OCI-LY7 (cell line): ENCODE measurements at regions not wholly inside any gene's neighbourhood (a gene's known extent, or its start where the extent isn't known, plus 50 kb on each side); places are given as distances from the start of the nearest gene placed in this dataset.

Source experiments
- BruUV-seq: library from RNA; stranded (reverse); fragments of 400-500 nt; replicated peaks from 2 replicates; lab custom pipeline; 2021; lab: Mats Ljungman, UMichigan
- CTCF ChIA-PET: fragments of 300-600 bp; sonication (Branson Sonifier 250); formaldehyde crosslinking; loops from one replicate; lab custom pipeline; 2022; ENCODE audit warnings: antibody characterized with exemption; ENCODE audit not compliant: unreplicated experiment; lab: Charles Lee
- POLR2A ChIA-PET: fragments of 300-600 bp; sonication (Branson Sonifier 250); formaldehyde crosslinking; loops from one replicate; lab custom pipeline; 2022; ENCODE audit warnings: antibody characterized with exemption; lab: Charles Lee
- DNase-seq: peaks from one replicate; pipeline ENCODE4 v3.0.0-alpha.2; 2015; ENCODE audit warnings: low spot score
- H2AFZ ChIP-seq: fragments of 200-600 bp; sonication (generic), shearing (Covaris generic); 2 replicates; pipeline ENCODE4 v1.6.1; 2014; ENCODE audit warnings: mild to moderate bottlenecking, antibody characterized with exemption, low read length, moderate library complexity
- H3K27ac ChIP-seq: fragments of 200-600 bp; sonication (generic); 2 replicates; pipeline ENCODE4 v1.5.1; 2014; ENCODE audit warnings: mixed run types, low read depth, mild to moderate bottlenecking, moderate library complexity, low read length, inconsistent platforms; ENCODE audit not compliant: poor library complexity, severe bottlenecking
- H3K36me3 ChIP-seq: fragments of 200-600 bp; sonication (generic); 2 replicates; pipeline ENCODE4 v1.6.1; 2014; ENCODE audit warnings: mild to moderate bottlenecking, antibody characterized with exemption, low read length, moderate library complexity, mixed read lengths; ENCODE audit not compliant: insufficient read depth
- H3K4me1 ChIP-seq: fragments of 200-600 bp; sonication (generic); 2 replicates; pipeline ENCODE4 v1.5.1; 2014; ENCODE audit warnings: mild to moderate bottlenecking, low read length; ENCODE audit not compliant: insufficient read depth, poor library complexity, severe bottlenecking
- H3K4me2 ChIP-seq: fragments of 200-600 bp; sonication (generic); 2 replicates; pipeline ENCODE4 v1.6.1; 2014; ENCODE audit warnings: mild to moderate bottlenecking, low read length
- H3K4me3 ChIP-seq: fragments of 200-600 bp; sonication (generic); 2 replicates; pipeline ENCODE4 v1.5.1; 2014; ENCODE audit warnings: mild to moderate bottlenecking, low read depth, low read length; ENCODE audit not compliant: poor library complexity, severe bottlenecking
- H3K79me2 ChIP-seq: fragments of 200-600 bp; sonication (generic); 2 replicates; pipeline ENCODE4 v1.6.1; 2016; ENCODE audit warnings: low read depth, mild to moderate bottlenecking, low read length, moderate library complexity, mixed read lengths; ENCODE audit not compliant: insufficient read depth
- H3K9me2 ChIP-seq: fragments of 200-600 bp; sonication (generic); 2 replicates; pipeline ENCODE4 v1.6.1; 2016; ENCODE audit warnings: mild to moderate bottlenecking, low read length, mixed read lengths; ENCODE audit not compliant: insufficient read depth
- H3K9me3 ChIP-seq: fragments of 200-600 bp; sonication (generic); 2 replicates; pipeline ENCODE4 v1.6.1; 2014; ENCODE audit warnings: mild to moderate bottlenecking, mixed run types, low read length, mixed read lengths
- H4K20me1 ChIP-seq: fragments of 200-600 bp; sonication (generic); 2 replicates; pipeline ENCODE4 v1.6.1; 2014; ENCODE audit warnings: mild to moderate bottlenecking, antibody characterized with exemption, low read length, moderate library complexity, mixed read lengths; ENCODE audit not compliant: insufficient read depth
- CTCF ChIP-seq: fragments of 200-600 bp; sonication (generic); conservative IDR thresholded peaks from 2 replicates; pipeline ENCODE4 v1.5.1; 2014; ENCODE audit warnings: mild to moderate bottlenecking, antibody characterized with exemption, low read length, moderate library complexity, mixed read lengths
- EZH2phosphoT487 ChIP-seq: fragments of 200-600 bp; sonication (generic); IDR thresholded peaks from 2 replicates; pipeline ENCODE4 v1.6.1; 2018; ENCODE audit warnings: low read depth, borderline replicate concordance, mild to moderate bottlenecking, mixed run types, antibody characterized with exemption, low read length, moderate library complexity, mixed read lengths
- intact Hi-C: fragments of 100-400 bp; cut with micrococcal nuclease; formaldehyde crosslinking; loops from one replicate; pipeline ENCODE4 v1.10.0; 2022; ENCODE audit not compliant: unreplicated experiment

GRCh38 chr5:3353561-3353960 lies 242.1 kb upstream of the IRX1 start:
- Histone ChIP-seq H3K27ac (no peak overlapping the region), H3K4me2 (no peak overlapping the region), H3K4me3 (no peak overlapping the region), H3K4me1 (no peaks in the 10 kb centered on the region), H3K79me2 (no peaks in the 10 kb centered on the region), H4K20me1 (no peaks in the 10 kb centered on the region), H2AFZ (no peak overlapping the region), H3K9me2 (no peaks in the 10 kb centered on the region; the same call in 1 of the 2 replicates), H3K36me3 (no peaks in the 10 kb centered on the region), H3K9me3 (no peaks in the 10 kb centered on the region)
- ChIA-PET POLR2A (no interaction called here), CTCF (no interaction called here)
- intact Hi-C loops = no loop called here
- no peak for TF ChIP-seq EZH2phosphoT487
- TF ChIP-seq CTCF = no peak
- no TSS peak for BruUV-seq
- DNase-seq = no peak

- no peaks in the 10 kb centered on the region for H3K79me2 ChIP-seq
- TF ChIP-seq CTCF (no peak), EZH2phosphoT487 (no peak)
- DNase-seq = no peak
- POLR2A ChIA-PET = no interaction called here
- no peaks in the 10 kb centered on the region for H3K9me3 ChIP-seq
- no peaks in the 10 kb centered on the region for H3K36me3 ChIP-seq
- no peaks in the 10 kb centered on the region for H4K20me1 ChIP-seq
- H3K27ac ChIP-seq = no peak overlapping the region
- CTCF ChIA-PET = no interaction called here
- no peaks in the 10 kb centered on the region; the same call in 1 of the 2 replicates for H3K9me2 ChIP-seq
- H3K4me3 ChIP-seq = no peak overlapping the region
- H3K4me1 ChIP-seq = no peaks in the 10 kb centered on the region
- no peak overlapping the region for H2AFZ ChIP-seq
- H3K4me2 ChIP-seq = no peak overlapping the region
- intact Hi-C loops = no loop called here
- BruUV-seq = no TSS peak
Measured at GRCh38 chr5:3352711-3353110, 242.9 kb upstream of the IRX1 start.

GRCh38 chr5:3351581-3352442 lies 243.8 kb upstream of the IRX1 start:
- Histone ChIP-seq H3K27ac (no peak overlapping the region), H3K9me3 (no peaks in the 10 kb centered on the region), H3K4me3 (no peak overlapping the region), H3K9me2 (no peaks in the 10 kb centered on the region; the same call in 1 of the 2 replicates), H3K4me1 (no peaks in the 10 kb centered on the region), H2AFZ (no peak overlapping the region), H4K20me1 (no peaks in the 10 kb centered on the region), H3K4me2 (no peak overlapping the region), H3K36me3 (no peaks in the 10 kb centered on the region), H3K79me2 (no peaks in the 10 kb centered on the region)
- DNase-seq = no peak
- no TSS peak for BruUV-seq
- ChIA-PET POLR2A (no interaction called here), CTCF (no interaction called here)
- intact Hi-C loops = no loop called here
- TF ChIP-seq CTCF (no peak), EZH2phosphoT487 (no peak)
